NCI-H2227 (cell line): ENCODE measurements at regions not wholly inside any gene's neighbourhood (a gene's known extent, or its start where the extent isn't known, plus 50 kb on each side); places are given as distances from the start of the nearest gene placed in this dataset.

ENCODE experiments used
- DNase-seq: peaks from one replicate; lab custom pipeline; 2025; ENCODE audit not compliant: unreplicated experiment; lab: John Stamatoyannopoulos, UW

- DNase-seq, result no peak
Observed at GRCh38 chr3:13174011-13174802, 101.0 kb upstream of the IQSEC1 start.

- no peak for DNase-seq
Observed at GRCh38 chr3:13173186-13173585, 100.0 kb upstream of the IQSEC1 start.

GRCh38 chr3:13172644-13173013 lies 99.4 kb upstream of the IQSEC1 start:
- no peak for DNase-seq

GRCh38 chr3:13171704-13172643 lies 98.7 kb upstream of the IQSEC1 start:
- no peak for DNase-seq

- DNase-seq, result no peak
Observed at GRCh38 chr3:13170317-13170716, 97.1 kb upstream of the IQSEC1 start.

GRCh38 chr3:13168391-13168790 lies 95.2 kb upstream of the IQSEC1 start:
- no peak for DNase-seq

GRCh38 chr3:13167829-13168228 lies 94.6 kb upstream of the IQSEC1 start:
- no peak for DNase-seq

GRCh38 chr3:13167064-13167743 lies 94.0 kb upstream of the IQSEC1 start:
- no peak for DNase-seq

GRCh38 chr3:13166243-13167063 lies 93.2 kb upstream of the IQSEC1 start:
- DNase-seq, result no peak

- DNase-seq, result no peak
Observed at GRCh38 chr3:13165576-13165975, 92.3 kb upstream of the IQSEC1 start.

- no peak for DNase-seq
Observed at GRCh38 chr3:13164893-13165492, 91.8 kb upstream of the IQSEC1 start.

GRCh38 chr3:13163848-13164382 lies 90.7 kb upstream of the IQSEC1 start:
- DNase-seq, result no peak

- no peak for DNase-seq
Observed at GRCh38 chr3:13162549-13163320, 89.5 kb upstream of the IQSEC1 start.

- DNase-seq, result no peak
Observed at GRCh38 chr3:13161771-13162535, 88.7 kb upstream of the IQSEC1 start.

- DNase-seq, result no peak
Observed at GRCh38 chr3:13161021-13161759, 88.0 kb upstream of the IQSEC1 start.

- no peak for DNase-seq
Observed at GRCh38 chr3:13160619-13161018, 87.4 kb upstream of the IQSEC1 start.

GRCh38 chr3:13159890-13160289 lies 86.7 kb upstream of the IQSEC1 start:
- DNase-seq, result no peak

- no peak for DNase-seq
Observed at GRCh38 chr3:13158871-13159270, 85.6 kb upstream of the IQSEC1 start.
